SK-N-SH (cell line): ENCODE measurements at regions not wholly inside any gene's neighbourhood (a gene's known extent, or its start where the extent isn't known, plus 50 kb on each side); places are given as distances from the start of the nearest gene placed in this dataset.

Experiments
- CTCF ChIA-PET: fragments of 300-600, 350-600 bp; formaldehyde crosslinking; extraction: SDS; loops from one replicate; lab custom pipeline; 2021; lab: Yijun Ruan, JAX
- POLR2A ChIA-PET: fragments of 350-600 bp; sonication (Branson Sonifier 250); formaldehyde crosslinking; extraction: SDS; loops from one replicate; lab custom pipeline; 2020; ENCODE audit warnings: antibody characterized with exemption, inconsistent platforms; lab: Yijun Ruan, JAX
- DNase-seq: peaks from one replicate; pipeline ENCODE4 v3.0.0; 2012
- H2AFZ ChIP-seq: fragments of 200-600 bp; sonication (generic); 2 replicates; pipeline ENCODE4 v1.8.1; 2016; ENCODE audit warnings: antibody characterized with exemption, mild to moderate bottlenecking, low read depth
- H3F3A ChIP-seq: fragments of 200-600 bp; sonication (generic); replicated peaks from 2 replicates; pipeline ENCODE3; 2016; ENCODE audit warnings: antibody characterized with exemption, mild to moderate bottlenecking; ENCODE audit not compliant: insufficient read depth
- H3K27ac ChIP-seq, 2 experiments: fragments of 200-500 bp in 1 of 2; fragments of 200-600 bp in 1 of 2; sonication (Bioruptor generic) in 1 of 2; sonication (generic), shearing (Covaris generic) in 1 of 2; 2 replicates each; pipeline versions ENCODE4 v1.5.1 to v1.6.1; 2014 to 2016; ENCODE audit warnings: low read depth in 2 of 2, inconsistent platforms in 1 of 2, low read length in 1 of 2, mild to moderate bottlenecking in 1 of 2, mixed read lengths in 1 of 2
- H3K27me3 ChIP-seq: fragments of 200-600 bp; sonication (generic), shearing (Covaris generic); 2 replicates; pipeline ENCODE4 v1.6.1; 2016; ENCODE audit warnings: mixed run types; ENCODE audit not compliant: insufficient read depth
- H3K36me3 ChIP-seq, 2 experiments: fragments of 200-500 bp in 1 of 2; fragments of 200-600 bp in 1 of 2; sonication (Bioruptor generic) in 1 of 2; sonication (generic) in 1 of 2; replicated peaks in 1 of 2; 2 replicates each; pipeline versions ENCODE3 to v1.5.1; 2014 to 2016; ENCODE audit warnings: low read length in 1 of 2, mild to moderate bottlenecking in 1 of 2; ENCODE audit not compliant: insufficient read depth in 2 of 2, control insufficient read depth in 1 of 2
- H3K4me1 ChIP-seq, 2 experiments: fragments of 200-500 bp in 1 of 2; fragments of 200-600 bp in 1 of 2; sonication (Bioruptor generic) in 1 of 2; sonication (generic), shearing (Covaris generic) in 1 of 2; 2 replicates each; pipeline versions ENCODE4 v1.5.1 to v1.6.1; 2014 to 2016; ENCODE audit warnings: low read depth in 1 of 2, low read length in 1 of 2, mixed run types in 1 of 2; ENCODE audit not compliant: insufficient read depth in 2 of 2, control insufficient read depth in 1 of 2
- H3K4me2 ChIP-seq: fragments of 200-600 bp; sonication (generic), shearing (Covaris generic); 2 replicates; pipeline ENCODE4 v1.6.1; 2017; ENCODE audit warnings: mixed run types
- H3K4me3 ChIP-seq, 2 experiments: fragments of 200-500 bp in 1 of 2; fragments of 200-600 bp in 1 of 2; sonication (Bioruptor generic) in 1 of 2; sonication (generic), shearing (Covaris generic) in 1 of 2; 2 replicates each; pipeline versions ENCODE4 v1.5.1 to v1.8.1; 2014 to 2016; ENCODE audit warnings: low read depth in 2 of 2, inconsistent platforms in 1 of 2, low read length in 1 of 2, mild to moderate bottlenecking in 1 of 2, mixed read lengths in 1 of 2, moderate library complexity in 1 of 2
- H3K79me2 ChIP-seq: fragments of 200-600 bp; sonication (generic); 2 replicates; pipeline ENCODE4 v1.8.1; 2017; ENCODE audit warnings: mild to moderate bottlenecking; ENCODE audit not compliant: insufficient read depth
- H3K9ac ChIP-seq: fragments of 200-600 bp; sonication (generic); 2 replicates; pipeline ENCODE4 v1.6.1; 2017; ENCODE audit warnings: mixed run types
- H3K9me2 ChIP-seq: fragments of 200-600 bp; sonication (generic); 2 replicates; pipeline ENCODE4 v1.6.1; 2017; ENCODE audit warnings: mixed run types
- H3K9me3 ChIP-seq: fragments of 200-600 bp; sonication (generic); 2 replicates; pipeline ENCODE4 v1.6.1; 2017; ENCODE audit warnings: mixed run types, mild to moderate bottlenecking, moderate library complexity
- H4K20me1 ChIP-seq: fragments of 200-600 bp; sonication (generic); 2 replicates; pipeline ENCODE4 v1.6.1; 2017; ENCODE audit warnings: mild to moderate bottlenecking, mixed run types; ENCODE audit not compliant: insufficient read depth
- CTCF ChIP-seq: fragments of 200-600 bp; sonication (generic); IDR thresholded peaks from 2 replicates; pipeline ENCODE4 v1.6.1; 2017; ENCODE audit warnings: antibody characterized with exemption, mild to moderate bottlenecking, moderate library complexity
- GABPA ChIP-seq: IDR thresholded peaks from 2 replicates; pipeline ENCODE4 v1.4.0; 2012; ENCODE audit warnings: low read depth, mild to moderate bottlenecking
- GATA2 ChIP-seq: sonication (generic); formaldehyde crosslinking; IDR thresholded peaks from 2 replicates; pipeline ENCODE4 v1.5.0; 2020; ENCODE audit warnings: mild to moderate bottlenecking, missing genetic modification reagents
- IRF3 ChIP-seq: fragments of 150-350 bp; IDR thresholded peaks from 2 replicates; pipeline ENCODE4 v1.6.1; 2016; ENCODE audit warnings: mild to moderate bottlenecking, low read depth, low read length
- MXI1 ChIP-seq: IDR thresholded peaks from 2 replicates; pipeline ENCODE4 v1.6.1; 2012; ENCODE audit warnings: mild to moderate bottlenecking, low read depth, low read length, improper control_type of control experiment
- PBX3 ChIP-seq: IDR thresholded peaks from 2 replicates; pipeline ENCODE4; 2012
- RAD21 ChIP-seq: IDR thresholded peaks from 2 replicates; pipeline ENCODE4 v1.6.1; 2012; ENCODE audit warnings: mild to moderate bottlenecking, low read length
- RCOR1 ChIP-seq: fragments of 150-350 bp; IDR thresholded peaks from 2 replicates; pipeline ENCODE4 v1.6.1; 2017; ENCODE audit warnings: antibody characterized with exemption, low read length
- RFX5 ChIP-seq: IDR thresholded peaks from 2 replicates; pipeline ENCODE4 v1.6.1; 2012; ENCODE audit warnings: mild to moderate bottlenecking, improper control_type of control experiment, low read length
- YY1 ChIP-seq: IDR thresholded peaks from 2 replicates; pipeline ENCODE4 v1.4.0; 2012; ENCODE audit warnings: low read depth, mild to moderate bottlenecking
- ZBTB33 ChIP-seq: IDR thresholded peaks from 2 replicates; pipeline ENCODE4 v1.4.0; 2012; ENCODE audit warnings: low read depth, borderline replicate concordance
- WGBS: methylation state at CpG from one replicate; pipeline ENCODE4 v1.1.6; 2017; ENCODE audit warnings: low lambda C conversion rate; 5-methylcytosine and 5-hydroxymethylcytosine counted together

- Histone ChIP-seq H2AFZ (no peak overlapping the region), H3K36me3 (no peaks in the 10 kb centered on the region), H4K20me1 (no peaks in the 10 kb centered on the region), H3K9me3 (no peaks in the 10 kb centered on the region), H3K9ac (no peak overlapping the region), H3K4me2 (no peak overlapping the region), H3K79me2 (no peaks in the 10 kb centered on the region), H3F3A (no peaks in the 10 kb centered on the region), H3K9me2 (no peaks in the 10 kb centered on the region), H3K4me1 (peaks cover 0 to 4% of the 10 kb centered on the region in 2 experiments; a peak in 1 of 4 replicates), H3K4me3 (no peak overlapping the region), H3K27ac (no peak overlapping the region), H3K27me3 (no peaks in the 10 kb centered on the region)
- POLR2A ChIA-PET: no interaction called here
- DNase-seq: no peak
- TF ChIP-seq PBX3 (no peak), GABPA (no peak), RFX5 (no peak), GATA2 (CRISPR knock-in tag) (no peak), CTCF (no peak), YY1 (no peak)
- CTCF ChIA-PET: no interaction called here
- 8% methylated on average over 1 of the region's 1 CpG for WGBS
Observed at GRCh38 chr5:40432836-40433235, 246.9 kb upstream of the PTGER4 start.

- H3K9me2 ChIP-seq: no peaks in the 10 kb centered on the region
- no peak for DNase-seq
- H3K4me3 ChIP-seq: no peak overlapping the region
- H3K36me3 ChIP-seq: no peaks in the 10 kb centered on the region
- peaks cover 0 to 4% of the 10 kb centered on the region in 2 experiments; a peak in 1 of 4 replicates for H3K4me1 ChIP-seq
- no peaks in the 10 kb centered on the region for H3K27me3 ChIP-seq
- no peak overlapping the region for H3K9ac ChIP-seq
- no peaks in the 10 kb centered on the region for H3K9me3 ChIP-seq
- H3K79me2 ChIP-seq: no peaks in the 10 kb centered on the region
- H3K4me2 ChIP-seq: no peak overlapping the region
- no peak overlapping the region for H2AFZ ChIP-seq
- WGBS: 31% methylated on average over 1 of the region's 1 CpG
- ChIA-PET POLR2A (no interaction called here), CTCF (interaction anchor here (2.0 kb wide), 1 partner anchor 483 kb away, joined by 5 read pairs; no protein-coding TSS in a partner anchor)
- TF ChIP-seq YY1 (no peak), IRF3 (no peak), MXI1 (no peak), GATA2 (CRISPR knock-in tag) (no peak), ZBTB33 (no peak), RAD21 (no peak), CTCF (no peak), RCOR1 (no peak)
- H3K27ac ChIP-seq: no peak overlapping the region
- H4K20me1 ChIP-seq: no peaks in the 10 kb centered on the region
- no peaks in the 10 kb centered on the region for H3F3A ChIP-seq
Observed at GRCh38 chr5:40431734-40432133, 248.0 kb upstream of the PTGER4 start.
